Small intestine (tissue), 7 donors: ENCODE measurements at regions not wholly inside any gene's neighbourhood (a gene's known extent, or its start where the extent isn't known, plus 50 kb on each side); places are given as distances from the start of the nearest gene placed in this dataset.

Experiments
- DNase-seq, 2 donors: peaks; one replicate each; pipeline versions ENCODE4 v3.0.0 to v3.0.0-alpha.2; 2013
- FAIRE-seq: peaks from 2 replicates; lab custom pipeline; 2012; peaks lifted over from hg19 to GRCh38; lab: Jason Lieb, UNC
- H3K27ac ChIP-seq, 3 donors: one replicate each; pipeline ENCODE4 v1.5.1; 2013; ENCODE audit warnings: low read length in 2 of 3, mild to moderate bottlenecking in 2 of 3, control low read depth in 1 of 3, inconsistent platforms in 1 of 3, low read depth in 1 of 3, moderate library complexity in 1 of 3
- H3K27me3 ChIP-seq, 3 donors: one replicate each; pipeline ENCODE4 v1.6.1; 2013; ENCODE audit warnings: low read length in 3 of 3, inconsistent platforms in 1 of 3; ENCODE audit not compliant: control insufficient read depth in 3 of 3, insufficient read depth in 3 of 3
- H3K36me3 ChIP-seq, 3 donors: one replicate each; pipeline ENCODE4 v1.6.1; 2013; ENCODE audit warnings: low read length in 3 of 3, inconsistent platforms in 1 of 3, low read depth in 1 of 3, mild to moderate bottlenecking in 1 of 3, moderate library complexity in 1 of 3; ENCODE audit not compliant: control insufficient read depth in 3 of 3, insufficient read depth in 2 of 3
- H3K4me1 ChIP-seq, 3 donors: one replicate each; pipeline ENCODE4 v1.6.1; 2013; ENCODE audit warnings: low read length in 2 of 3, inconsistent platforms in 1 of 3, low read depth in 1 of 3, mild to moderate bottlenecking in 1 of 3, moderate library complexity in 1 of 3; ENCODE audit not compliant: control insufficient read depth in 3 of 3, insufficient read depth in 2 of 3
- H3K4me3 ChIP-seq, 3 donors: one replicate each; pipeline ENCODE4 v1.5.1; 2013; ENCODE audit warnings: low read length in 3 of 3, control low read depth in 1 of 3, inconsistent platforms in 1 of 3, low read depth in 1 of 3, mild to moderate bottlenecking in 1 of 3, moderate library complexity in 1 of 3
- H3K9me3 ChIP-seq, 2 donors: one replicate each; pipeline ENCODE4 v1.6.1; 2013; ENCODE audit warnings: low read depth in 1 of 2, low read length in 1 of 2; ENCODE audit not compliant: control insufficient read depth in 2 of 2, insufficient read depth in 1 of 2
- WGBS, 3 donors: extraction: QIAGEN DNeasy Blood & Tissue Kit; methylation state at CpG; one replicate each; pipeline ENCODE4 v1.1.7; 2013; 5-methylcytosine and 5-hydroxymethylcytosine counted together
- donor health status: healthy with polysubstance abuse.
- donor health status: control.
- donor health status: control.
- donor health status: Bipolar disorder and iron deficiency.
- donor health status: healthy.

DNA sequence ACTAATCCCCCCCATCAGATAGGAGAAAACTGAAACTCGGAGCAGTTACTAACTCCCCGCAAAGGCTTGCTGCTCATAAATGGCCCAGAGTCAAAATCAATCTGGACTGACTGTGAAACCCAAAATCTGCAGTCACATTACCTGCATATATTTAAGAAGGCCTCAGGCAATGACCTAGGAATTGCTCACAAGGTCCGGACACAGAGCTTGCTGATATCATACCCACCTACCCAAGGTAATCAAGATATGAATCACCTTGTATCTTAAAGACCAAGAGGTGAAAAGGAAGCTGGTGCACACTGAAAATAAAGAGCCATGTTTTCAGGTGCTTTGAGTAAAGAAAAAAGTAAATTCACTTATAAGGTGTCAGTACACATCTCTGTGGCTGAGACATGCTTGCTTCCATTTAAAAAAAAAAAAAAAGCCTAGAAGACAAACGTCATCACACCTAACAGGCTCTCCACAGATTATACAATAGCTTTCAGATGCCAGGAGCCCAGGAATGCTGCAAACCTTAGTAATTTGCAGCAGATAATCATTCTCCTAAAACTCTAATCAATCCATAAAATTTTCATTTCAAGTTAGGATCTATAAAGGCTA lies 195.4 kb downstream of the ZEB2 start:
- peak in 1 of 2 donors; percentile 7 for DNase-seq
- Histone ChIP-seq H3K4me3 (no peak overlapping the region), H3K4me1 (peaks cover 0 to 3% (median 3%) of the 10 kb centered on the region in 3 donors), H3K9me3 (peaks cover 0 to 2% of the 10 kb centered on the region in 2 donors), H3K27ac (no peak overlapping the region), H3K27me3 (no peaks in the 10 kb centered on the region), H3K36me3 (no peaks in the 10 kb centered on the region)
- 48 to 71% (median 57%) methylated on average over 4 of the region's 4 CpGs for WGBS, 3 donors
- no peak for FAIRE-seq

- WGBS, 3 donors = 77 to 84% (median 77%) methylated on average over 2 of the region's 2 CpGs
- no peak overlapping the region for H3K27ac ChIP-seq
- H3K9me3 ChIP-seq = peaks cover 0 to 2% of the 10 kb centered on the region in 2 donors
- H3K4me3 ChIP-seq = no peak overlapping the region
- no peaks in the 10 kb centered on the region for H3K27me3 ChIP-seq
- H3K36me3 ChIP-seq = no peaks in the 10 kb centered on the region
- DNase-seq = no peak
- FAIRE-seq = no peak
- H3K4me1 ChIP-seq = peaks cover 0 to 3% (median 2%) of the 10 kb centered on the region in 3 donors
Observed at GRCh38 chr2:144323946-144324345, 196.0 kb downstream of the ZEB2 start.

DNA sequence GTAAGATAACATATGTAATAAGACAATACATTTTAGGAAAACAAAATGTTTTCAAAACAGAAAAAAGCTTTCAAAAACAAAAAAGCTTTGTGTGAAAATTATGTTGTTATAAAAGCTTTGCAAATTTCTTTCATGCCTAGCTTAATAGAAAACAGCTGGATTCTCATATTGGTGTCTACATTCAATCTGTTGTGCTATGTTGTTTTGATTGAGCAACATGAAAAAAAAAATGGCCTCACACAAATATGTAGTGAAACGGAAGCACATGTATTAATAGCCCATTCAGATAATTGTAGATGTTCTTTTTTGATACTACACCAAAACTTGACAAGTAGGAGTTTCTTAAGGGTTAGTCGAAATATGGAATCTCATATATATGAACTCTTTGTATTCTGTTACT lies 197.5 kb downstream of the ZEB2 start:
- peaks cover 0 to 3% (median 0%) of the 10 kb centered on the region in 3 donors for H3K4me1 ChIP-seq
- peaks cover 0 to 2% of the 10 kb centered on the region in 2 donors for H3K9me3 ChIP-seq
- FAIRE-seq (no peak), DNase-seq (no peak)
- H3K4me3 ChIP-seq = no peak overlapping the region
- no peaks in the 10 kb centered on the region for H3K27me3 ChIP-seq
- WGBS, 3 donors = 73 to 92% (median 91%) methylated on average over 2 of the region's 2 CpGs
- no peaks in the 10 kb centered on the region for H3K36me3 ChIP-seq
- no peak overlapping the region for H3K27ac ChIP-seq

DNA sequence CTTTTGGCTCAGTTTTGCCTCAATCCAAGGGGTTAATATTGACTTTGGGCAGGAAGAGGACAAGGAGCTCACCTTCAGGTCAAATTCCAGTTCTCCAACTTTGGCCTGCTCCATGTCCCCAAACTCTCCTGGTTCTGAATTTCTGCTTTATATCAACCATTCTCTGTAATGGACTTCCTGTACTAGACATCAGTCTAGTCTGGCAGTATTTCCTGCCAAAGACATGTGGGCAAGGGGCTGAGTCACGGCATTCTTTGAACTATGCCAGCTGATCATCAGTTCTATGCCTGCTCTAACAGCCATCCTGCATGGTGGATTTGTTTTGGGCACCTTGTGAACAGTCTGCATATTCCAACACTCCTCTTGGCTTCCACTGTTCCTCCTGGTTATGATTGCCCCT lies 199.4 kb downstream of the ZEB2 start:
- no peak for FAIRE-seq

GRCh38 chr2:144317071-144317738 lies 202.7 kb downstream of the ZEB2 start:
- Histone ChIP-seq H3K36me3 (no peaks in the 10 kb centered on the region), H3K4me3 (no peak overlapping the region), H3K27ac (no peak overlapping the region), H3K4me1 (no peaks in the 10 kb centered on the region), H3K9me3 (peaks cover 0 to 8% of the 10 kb centered on the region in 2 donors), H3K27me3 (no peaks in the 10 kb centered on the region)
- FAIRE-seq = no peak
- WGBS, 3 donors = 91 to 100% (median 98%) methylated on average over 2 of the region's 2 CpGs
- DNase-seq = no peak

More for the DNA sequence above, 199.4 kb downstream of the ZEB2 start:
- Histone ChIP-seq H3K4me1 (peaks cover 0 to 3% (median 0%) of the 10 kb centered on the region in 3 donors), H3K9me3 (peaks cover 0 to 2% of the 10 kb centered on the region in 2 donors), H3K27ac (no peak overlapping the region), H3K27me3 (no peaks in the 10 kb centered on the region), H3K4me3 (no peak overlapping the region), H3K36me3 (no peaks in the 10 kb centered on the region)
- DNase-seq = peak in 1 of 2 donors; percentile 23
- WGBS, 3 donors = 50 to 83% (median 73%) methylated on average over 1 of the region's 1 CpG

GRCh38 chr2:144310889-144311608 lies 208.9 kb downstream of the ZEB2 start:
- no peak overlapping the region for H3K4me3 ChIP-seq
- FAIRE-seq (no peak), DNase-seq (no peak)
- H3K27ac ChIP-seq = no peak overlapping the region
- 57 to 75% (median 60%) methylated on average over 4 of the region's 4 CpGs for WGBS, 3 donors
- no peaks in the 10 kb centered on the region for H3K4me1 ChIP-seq
- H3K9me3 ChIP-seq = peaks cover 0 to 9% of the 10 kb centered on the region in 2 donors
- no peaks in the 10 kb centered on the region for H3K27me3 ChIP-seq
- H3K36me3 ChIP-seq = no peaks in the 10 kb centered on the region

GRCh38 chr2:144310484-144310883 lies 209.4 kb downstream of the ZEB2 start:
- 51 to 64% (median 58%) methylated on average over 2 of the region's 2 CpGs for WGBS, 3 donors
- FAIRE-seq (no peak), DNase-seq (no peak)
- Histone ChIP-seq H3K27me3 (no peaks in the 10 kb centered on the region), H3K27ac (no peak overlapping the region), H3K36me3 (no peaks in the 10 kb centered on the region), H3K4me1 (no peaks in the 10 kb centered on the region), H3K9me3 (peaks cover 0 to 9% of the 10 kb centered on the region in 2 donors), H3K4me3 (no peak overlapping the region)

DNA sequence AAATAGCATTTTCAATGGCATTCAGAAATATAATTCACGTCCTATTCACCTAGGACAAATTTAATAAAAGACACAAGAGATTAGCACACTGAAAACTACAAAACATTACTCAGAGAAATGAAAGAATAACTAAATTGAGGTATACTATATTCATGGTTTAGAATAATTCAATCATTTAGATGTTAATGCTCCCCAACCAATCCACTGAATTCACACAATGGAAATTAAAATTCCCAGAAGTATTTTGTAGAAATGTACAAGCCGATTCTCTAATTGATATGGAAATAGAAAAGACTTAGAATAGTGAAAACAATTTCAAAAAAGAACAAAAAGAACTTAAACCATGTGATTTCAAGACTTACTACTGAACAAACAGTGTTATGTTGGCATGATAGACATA lies 212.2 kb downstream of the ZEB2 start:
- Histone ChIP-seq H3K9me3 (peaks cover 0 to 8% of the 10 kb centered on the region in 2 donors), H3K36me3 (no peaks in the 10 kb centered on the region), H3K27me3 (no peaks in the 10 kb centered on the region), H3K4me1 (no peaks in the 10 kb centered on the region), H3K27ac (no peak overlapping the region), H3K4me3 (no peak overlapping the region)
- FAIRE-seq (no peak), DNase-seq (no peak)
- 94 to 95% (median 95%) methylated on average over 2 of the region's 2 CpGs for WGBS, 3 donors
